Trophoblast cell (in vitro differentiated cells and primary cell): ENCODE measurements at regions not wholly inside any gene's neighbourhood (a gene's known extent, or its start where the extent isn't known, plus 50 kb on each side); places are given as distances from the start of the nearest gene placed in this dataset.

Experiments
- DNase-seq, 2 donors: peaks; one replicate each; pipeline ENCODE4 v3.0.0-alpha.2; 2016
- H2AFZ ChIP-seq: 2 replicates; pipeline ENCODE4 v1.6.1; 2013; ENCODE audit warnings: low read length, moderate library complexity, mild to moderate bottlenecking; ENCODE audit not compliant: insufficient read depth, poor library complexity
- H2AK5ac ChIP-seq: 2 replicates; pipeline ENCODE4 v1.6.1; 2013; ENCODE audit warnings: mild to moderate bottlenecking, low read length
- H2BK120ac ChIP-seq: 2 replicates; pipeline ENCODE4 v1.6.1; 2013; ENCODE audit warnings: low read length, mild to moderate bottlenecking, moderate library complexity; ENCODE audit not compliant: insufficient read depth, poor library complexity
- H2BK12ac ChIP-seq: 2 replicates; pipeline ENCODE4 v1.6.1; 2013; ENCODE audit warnings: mild to moderate bottlenecking, low read length, moderate library complexity
- H2BK5ac ChIP-seq: 2 replicates; pipeline ENCODE4 v1.6.1; 2013; ENCODE audit warnings: low read length, low read depth, moderate library complexity, mild to moderate bottlenecking; ENCODE audit not compliant: poor library complexity
- H3K14ac ChIP-seq: 2 replicates; pipeline ENCODE4 v1.6.1; 2013; ENCODE audit warnings: mild to moderate bottlenecking, low read length
- H3K18ac ChIP-seq: 2 replicates; pipeline ENCODE4 v1.6.1; 2013; ENCODE audit warnings: mild to moderate bottlenecking, low read length
- H3K23ac ChIP-seq: 2 replicates; pipeline ENCODE4 v1.6.1; 2013; ENCODE audit warnings: low read length
- H3K27ac ChIP-seq: 2 replicates; pipeline ENCODE4 v1.5.1; 2013; ENCODE audit warnings: low read depth, mild to moderate bottlenecking, inconsistent platforms, low read length, moderate library complexity
- H3K27me3 ChIP-seq: 2 replicates; pipeline ENCODE4 v1.6.1; 2013; ENCODE audit warnings: inconsistent platforms, mild to moderate bottlenecking, low read length, moderate library complexity; ENCODE audit not compliant: insufficient read depth
- H3K36me3 ChIP-seq, 2 experiments: 1 replicate in 1 of 2; 2 replicates in 1 of 2; pipeline ENCODE4 v1.6.1; 2013; ENCODE audit warnings: low read length in 2 of 2, mild to moderate bottlenecking in 2 of 2, moderate library complexity in 1 of 2; ENCODE audit not compliant: insufficient read depth in 2 of 2, control insufficient read depth in 1 of 2
- H3K4ac ChIP-seq: 2 replicates; pipeline ENCODE4 v1.6.1; 2013; ENCODE audit warnings: low read depth, mild to moderate bottlenecking, low read length, moderate library complexity
- H3K4me1 ChIP-seq, 2 experiments: 1 replicate in 1 of 2; 2 replicates in 1 of 2; pipeline ENCODE4 v1.6.1; 2013; ENCODE audit warnings: low read length in 2 of 2, mild to moderate bottlenecking in 2 of 2, moderate library complexity in 1 of 2; ENCODE audit not compliant: insufficient read depth in 2 of 2, control insufficient read depth in 1 of 2
- H3K4me2 ChIP-seq: 2 replicates; pipeline ENCODE4 v1.6.1; 2013; ENCODE audit warnings: inconsistent platforms, mild to moderate bottlenecking, low read length, moderate library complexity
- H3K4me3 ChIP-seq: 2 replicates; pipeline ENCODE4 v1.5.1; 2013; ENCODE audit warnings: mild to moderate bottlenecking, low read depth, low read length, inconsistent platforms
- H3K79me1 ChIP-seq: one replicate; pipeline ENCODE4 v1.6.1; 2013; ENCODE audit warnings: low read length
- H3K79me2 ChIP-seq: 2 replicates; pipeline ENCODE4 v1.6.1; 2013; ENCODE audit warnings: low read length, mild to moderate bottlenecking; ENCODE audit not compliant: control insufficient read depth, insufficient read depth, poor library complexity
- H3K9ac ChIP-seq: 2 replicates; pipeline ENCODE4 v1.6.1; 2013; ENCODE audit warnings: mild to moderate bottlenecking, low read length
- H3K9me3 ChIP-seq: 2 replicates; pipeline ENCODE4 v1.6.1; 2013; ENCODE audit warnings: low read depth, mild to moderate bottlenecking, control low read depth, inconsistent platforms, low read length; ENCODE audit not compliant: insufficient read depth
- H4K12ac ChIP-seq: 2 replicates; pipeline ENCODE4 v1.6.1; 2013; ENCODE audit warnings: low read depth, mild to moderate bottlenecking, low read length, moderate library complexity
- H4K8ac ChIP-seq: 2 replicates; pipeline ENCODE4 v1.6.1; 2013; ENCODE audit warnings: low read depth, mild to moderate bottlenecking, low read length, moderate library complexity
- H4K91ac ChIP-seq: one replicate; pipeline ENCODE4 v1.6.1; 2013; ENCODE audit warnings: low read depth, mild to moderate bottlenecking, low read length, moderate library complexity
- WGBS: extraction: QIAGEN DNeasy Blood & Tissue Kit; methylation state at CpG from one replicate; pipeline ENCODE4 v1.1.7; 2013; ENCODE audit warnings: missing lambda C conversion rate; ENCODE audit not compliant: insufficient read length, insufficient coverage; ENCODE audit errors: extremely low coverage; 5-methylcytosine and 5-hydroxymethylcytosine counted together

DNA sequence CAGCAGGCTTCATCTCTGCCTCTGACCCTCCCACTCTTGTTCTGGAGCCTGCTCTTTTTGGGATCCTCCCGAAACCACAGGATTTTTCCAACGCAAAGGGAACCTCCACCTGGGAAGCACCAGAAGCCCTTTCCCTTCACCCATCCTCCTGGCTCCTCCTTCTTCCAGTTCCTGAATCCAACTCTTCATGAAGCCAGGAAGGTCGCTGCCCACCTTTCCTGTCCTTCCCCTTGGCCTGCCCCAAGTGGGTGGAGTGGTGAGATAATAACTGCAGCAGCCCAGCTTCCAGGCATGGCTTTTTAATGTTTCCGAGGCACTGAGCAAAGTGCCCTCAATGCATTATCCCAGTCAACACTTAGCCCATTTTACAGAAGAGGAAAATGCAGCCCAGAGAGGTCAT is 70.8 kb upstream of the EEPD1 start:
- H3K79me1 ChIP-seq: peaks cover 5% of the 10 kb centered on the region
- WGBS: no CpG with 5 or more reads among the region's 4 CpGs

GRCh38 chr7:36082910-36083309 is 70.1 kb upstream of the EEPD1 start:
- no peak overlapping the region for H3K14ac ChIP-seq
- no peak overlapping the region for H2BK120ac ChIP-seq
- no peak overlapping the region for H3K4ac ChIP-seq
- peaks cover 2% of the 10 kb centered on the region for H3K9me3 ChIP-seq
- H4K12ac ChIP-seq: no peak overlapping the region
- H2AK5ac ChIP-seq: no peak overlapping the region
- H3K27me3 ChIP-seq: no peaks in the 10 kb centered on the region
- no peak overlapping the region for H3K18ac ChIP-seq
- no peak overlapping the region for H4K8ac ChIP-seq
- no peak overlapping the region for H3K27ac ChIP-seq
- H3K23ac ChIP-seq: no peak overlapping the region
- H3K79me2 ChIP-seq: no peaks in the 10 kb centered on the region
- H3K9ac ChIP-seq: no peak overlapping the region
- DNase-seq: no peak
- H3K4me1 ChIP-seq: peaks cover 3 to 14% of the 10 kb centered on the region in 2 experiments
- H2BK12ac ChIP-seq: no peak overlapping the region
- no peak overlapping the region for H3K4me2 ChIP-seq
- H2BK5ac ChIP-seq: no peak overlapping the region
- no peak overlapping the region for H3K4me3 ChIP-seq
- WGBS: no CpG with 5 or more reads among the region's 5 CpGs
- H4K91ac ChIP-seq: no peak overlapping the region
- no peaks in the 10 kb centered on the region for H3K36me3 ChIP-seq
- H3K79me1 ChIP-seq: peaks cover 5% of the 10 kb centered on the region
- no peak overlapping the region for H2AFZ ChIP-seq

More for the DNA sequence above, 70.8 kb upstream of the EEPD1 start:
- no peak overlapping the region for H4K12ac ChIP-seq
- DNase-seq: no peak
- H3K23ac ChIP-seq: no peak overlapping the region
- H2BK5ac ChIP-seq: no peak overlapping the region
- no peak overlapping the region for H4K91ac ChIP-seq
- no peak overlapping the region for H2BK12ac ChIP-seq
- H3K4me3 ChIP-seq: no peak overlapping the region
- H3K27ac ChIP-seq: no peak overlapping the region
- no peak overlapping the region for H2AFZ ChIP-seq
- H3K4me2 ChIP-seq: no peak overlapping the region
- no peak overlapping the region for H3K18ac ChIP-seq
- no peak overlapping the region for H3K9ac ChIP-seq
- H2AK5ac ChIP-seq: no peak overlapping the region
- no peak overlapping the region for H2BK120ac ChIP-seq
- no peak overlapping the region for H3K4ac ChIP-seq
- peaks cover 3 to 14% of the 10 kb centered on the region in 2 experiments for H3K4me1 ChIP-seq
- no peaks in the 10 kb centered on the region for H3K36me3 ChIP-seq
- no peak overlapping the region for H3K14ac ChIP-seq
- no peak overlapping the region for H4K8ac ChIP-seq
- no peaks in the 10 kb centered on the region for H3K27me3 ChIP-seq
- H3K79me2 ChIP-seq: no peaks in the 10 kb centered on the region
- H3K9me3 ChIP-seq: peaks cover 2% of the 10 kb centered on the region

DNA sequence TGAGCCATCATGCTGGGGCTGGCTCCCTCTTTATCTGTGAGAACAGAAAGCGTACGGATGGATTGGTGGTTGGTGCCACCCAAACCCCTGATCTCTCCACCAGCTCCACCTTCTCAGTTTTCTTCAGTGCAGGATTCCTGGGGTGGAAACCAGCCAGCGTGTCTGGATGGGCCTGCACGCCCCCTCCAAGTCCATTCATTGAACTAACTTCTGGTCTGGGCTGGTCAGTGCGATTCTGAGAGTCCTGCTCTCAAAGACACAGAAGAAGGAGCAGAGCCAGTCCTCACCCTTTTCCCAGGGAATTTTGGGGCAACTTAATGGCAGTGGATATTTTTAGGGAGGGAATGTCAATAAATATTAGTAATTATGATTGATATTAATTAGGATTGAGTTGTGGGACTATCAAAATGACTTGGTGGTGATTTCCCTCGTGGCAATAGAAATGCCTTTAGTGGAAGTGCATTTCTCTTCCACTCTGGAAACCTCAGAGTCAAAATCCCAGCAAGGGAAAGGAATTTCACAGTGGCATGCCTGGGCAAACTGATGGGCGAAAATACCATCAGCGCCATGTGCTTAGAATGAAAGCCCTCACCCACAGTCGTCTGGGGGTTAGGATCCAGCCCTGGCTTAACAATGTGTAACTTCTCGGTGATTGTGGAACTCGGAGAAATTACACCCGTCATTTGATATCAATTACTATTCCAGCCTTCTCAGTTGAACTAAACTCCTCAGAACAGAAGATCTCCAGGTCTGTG is 69.3 kb upstream of the EEPD1 start:
- H4K91ac ChIP-seq: no peak overlapping the region
- H4K8ac ChIP-seq: no peak overlapping the region
- no peak overlapping the region for H4K12ac ChIP-seq
- no peak overlapping the region for H3K4me3 ChIP-seq
- H3K27ac ChIP-seq: no peak overlapping the region
- H3K9me3 ChIP-seq: peaks cover 2% of the 10 kb centered on the region
- no peaks in the 10 kb centered on the region for H3K36me3 ChIP-seq
- no peak overlapping the region for H3K9ac ChIP-seq
- H3K79me1 ChIP-seq: peaks cover 5% of the 10 kb centered on the region
- H2BK120ac ChIP-seq: no peak overlapping the region
- no peak overlapping the region for H3K4ac ChIP-seq
- DNase-seq: no peak
- no peaks in the 10 kb centered on the region for H3K79me2 ChIP-seq
- no peak overlapping the region for H3K23ac ChIP-seq
- H2BK5ac ChIP-seq: no peak overlapping the region
- H2AFZ ChIP-seq: no peak overlapping the region
- WGBS: no CpG with 5 or more reads among the region's 12 CpGs
- no peak overlapping the region for H3K14ac ChIP-seq
- no peak overlapping the region for H2AK5ac ChIP-seq
- peaks cover 3 to 14% of the 10 kb centered on the region in 2 experiments for H3K4me1 ChIP-seq
- H3K18ac ChIP-seq: no peak overlapping the region
- H3K27me3 ChIP-seq: no peaks in the 10 kb centered on the region
- no peak overlapping the region for H3K4me2 ChIP-seq
- H2BK12ac ChIP-seq: no peak overlapping the region

DNA sequence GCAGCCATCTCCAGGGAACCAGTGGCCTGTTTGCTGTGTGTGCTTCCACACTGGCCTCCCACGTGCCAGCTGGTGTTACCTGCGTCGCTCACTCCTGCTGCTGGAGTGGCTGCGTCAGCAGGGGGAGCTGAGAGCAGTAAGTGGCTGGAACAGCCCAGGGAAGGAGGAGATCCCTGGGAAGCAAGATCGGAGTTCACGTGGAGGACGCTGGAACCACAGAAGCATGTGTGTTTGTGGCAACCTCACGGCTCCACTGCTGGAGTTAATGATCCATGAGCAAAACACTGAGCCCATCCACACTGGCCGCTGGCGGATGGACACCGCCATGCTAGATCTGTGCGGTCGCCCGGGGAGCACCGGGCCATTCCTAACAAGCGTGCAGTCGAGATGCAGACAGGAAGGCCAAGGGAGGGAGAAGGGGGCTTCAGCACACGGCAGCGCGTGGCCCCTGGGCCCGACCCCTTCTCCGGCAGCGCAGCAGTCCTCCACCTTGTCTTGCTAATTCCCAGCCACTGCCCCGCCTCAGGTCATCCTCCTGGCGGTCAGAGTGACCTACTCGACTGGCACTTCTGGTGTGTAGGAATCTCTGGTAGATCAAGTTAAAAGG is 68.5 kb upstream of the EEPD1 start:
- Histone ChIP-seq H3K27me3 (no peaks in the 10 kb centered on the region), H3K36me3 (no peaks in the 10 kb centered on the region), H3K18ac (no peak overlapping the region), H3K9ac (no peak overlapping the region), H3K4ac (no peak overlapping the region), H2BK5ac (no peak overlapping the region), H4K91ac (peak overlapping the region; percentile 9), H3K4me3 (no peak overlapping the region), H4K8ac (no peak overlapping the region), H4K12ac (no peak overlapping the region), H3K79me1 (peaks cover 9% of the 10 kb centered on the region), H3K14ac (no peak overlapping the region), H3K27ac (no peak overlapping the region), H3K79me2 (no peaks in the 10 kb centered on the region), H3K4me2 (no peak overlapping the region), H2AK5ac (no peak overlapping the region), H3K23ac (no peak overlapping the region), H3K9me3 (peaks cover 7% of the 10 kb centered on the region), H2AFZ (no peak overlapping the region), H3K4me1 (peaks cover under 1 to 9% of the 10 kb centered on the region in 2 experiments), H2BK120ac (no peak overlapping the region), H2BK12ac (no peak overlapping the region)
- DNase-seq: peak; percentile 48 to 76
- no CpG with 5 or more reads among the region's 26 CpGs for WGBS
